ENCODE measurements at regions not wholly inside any gene's neighbourhood (a gene's known extent, or its start where the extent isn't known, plus 50 kb on each side); places are given as distances from the start of the nearest gene placed in this dataset.

GRCh38 chr6:106886922-106887797 lies 87.4 kb downstream of the CD24 start:
- Histone ChIP-seq H3K9me3 (no peaks in the 10 kb centered on the region), H3K36me3 (no peaks in the 10 kb centered on the region), H3K27ac (peak overlapping the region in 4 of 5 donors; percentile 5 to 48 (median 10)), H3K4me3 (no peak overlapping the region), H3K4me1 (peaks cover 0 to 9% (median 4%) of the 10 kb centered on the region in 4 donors), H3K27me3 (no peaks in the 10 kb centered on the region)
- TF ChIP-seq EP300 (IDR thresholded peaks at IDR 0.05), result no peak
- no peak for TF ChIP-seq POLR2A (IDR thresholded peaks at IDR 0.05)
- no peak for TF ChIP-seq CTCF (IDR thresholded peaks at IDR 0.05)
- no peak for TF ChIP-seq POLR2AphosphoS5 (IDR thresholded peaks at IDR 0.05)
- intact Hi-C loops (cut with DNase I; ENCODE audit: low total_unique reads), result no loop called here
- DNase-seq, result peak in 1 of 2 donors; percentile 62
- WGBS, 5 donors, result 37 to 44% (median 40%) methylated on average over 8 of the region's 8 CpGs

- 59 to 63% (median 61%) methylated on average over 9 of the region's 9 CpGs for WGBS, 5 donors
Measured at GRCh38 chr6:106886081-106886843, 88.3 kb downstream of the CD24 start.

GRCh38 chr6:106885679-106886078 lies 88.8 kb downstream of the CD24 start:
- H3K4me1 ChIP-seq, result peaks cover 0 to 9% (median 4%) of the 10 kb centered on the region in 4 donors
- no peak overlapping the region for H3K27ac ChIP-seq
- no peak overlapping the region for H3K4me3 ChIP-seq
- intact Hi-C loops (cut with DNase I; ENCODE audit: low total_unique reads), result no loop called here
- H3K27me3 ChIP-seq, result no peaks in the 10 kb centered on the region
- 38 to 46% (median 45%) methylated on average over 4 of the region's 4 CpGs for WGBS, 5 donors
- peak in 1 of 2 donors; percentile 58 for DNase-seq
- H3K9me3 ChIP-seq, result no peaks in the 10 kb centered on the region
- TF ChIP-seq CTCF (IDR thresholded peaks at IDR 0.05) (no peak), POLR2A (IDR thresholded peaks at IDR 0.05) (no peak), POLR2AphosphoS5 (IDR thresholded peaks at IDR 0.05) (no peak), EP300 (IDR thresholded peaks at IDR 0.05) (no peak)
- H3K36me3 ChIP-seq, result no peaks in the 10 kb centered on the region

More at GRCh38 chr6:106886081-106886843, 88.3 kb downstream of the CD24 start:
- H3K4me1 ChIP-seq, result peaks cover 0 to 9% (median 4%) of the 10 kb centered on the region in 4 donors
- intact Hi-C loops (cut with DNase I; ENCODE audit: low total_unique reads), result no loop called here
- TF ChIP-seq EP300 (IDR thresholded peaks at IDR 0.05), result no peak
- DNase-seq, result no peak
- H3K9me3 ChIP-seq, result no peaks in the 10 kb centered on the region
- H3K36me3 ChIP-seq, result no peaks in the 10 kb centered on the region
- no peaks in the 10 kb centered on the region for H3K27me3 ChIP-seq
- no peak overlapping the region for H3K4me3 ChIP-seq
- peak overlapping the region in 1 of 5 donors; percentile 11 for H3K27ac ChIP-seq

- no peaks in the 10 kb centered on the region for H3K36me3 ChIP-seq
- 90 to 92% (median 91%) methylated on average over 6 of the region's 6 CpGs for WGBS, 5 donors
- H3K27me3 ChIP-seq, result no peaks in the 10 kb centered on the region
- H3K4me3 ChIP-seq, result no peak overlapping the region
- TF ChIP-seq EP300 (IDR thresholded peaks at IDR 0.05), result no peak
- no peak for TF ChIP-seq POLR2A (IDR thresholded peaks at IDR 0.05)
- no peak for TF ChIP-seq CTCF (IDR thresholded peaks at IDR 0.05)
- TF ChIP-seq POLR2AphosphoS5 (IDR thresholded peaks at IDR 0.05), result no peak
- H3K9me3 ChIP-seq, result no peaks in the 10 kb centered on the region
- peaks cover 0 to 9% (median 4%) of the 10 kb centered on the region in 4 donors for H3K4me1 ChIP-seq
- DNase-seq, result no peak
- intact Hi-C loops (cut with DNase I; ENCODE audit: low total_unique reads), result no loop called here
- H3K27ac ChIP-seq, result no peak overlapping the region
Measured at GRCh38 chr6:106884576-106884975, 90.0 kb downstream of the CD24 start.

All from stomach (tissue), 8 donors.